ENCODE measurements at regions not wholly inside any gene's neighbourhood (a gene's known extent, or its start where the extent isn't known, plus 50 kb on each side); places are given as distances from the start of the nearest gene placed in this dataset.
A peak's percentile ranks its signal among the peaks of the same experiment; 100 is the strongest.

DNA sequence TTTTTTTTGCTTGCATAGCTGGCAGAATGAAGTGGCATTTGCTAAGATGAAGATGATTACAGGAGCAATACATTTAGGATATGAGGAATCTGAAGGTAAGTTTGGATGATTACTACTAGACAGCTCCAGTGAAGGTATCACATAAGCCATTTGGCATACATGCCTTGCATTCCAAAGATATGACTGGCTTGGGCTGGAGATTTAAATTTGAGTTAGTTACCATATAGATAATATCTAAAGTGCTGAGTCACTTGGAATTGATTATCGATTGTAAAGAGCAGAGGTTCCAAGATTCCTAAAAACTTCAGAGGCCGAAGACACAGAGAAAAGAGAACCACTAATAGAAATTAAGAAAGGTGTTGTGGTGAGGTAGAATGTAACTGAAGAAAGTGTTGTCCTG, 1026.4 kb downstream of the DSC3 start:
- no peak for DNase-seq
- Histone ChIP-seq H3K27me3 (ENCODE audit: control insufficient read depth, insufficient read depth, low read length) (no peaks in the 10 kb centered on the region), H3K36me3 (ENCODE audit: control insufficient read depth, insufficient read depth, low read length) (no peaks in the 10 kb centered on the region), H3K4me1 (ENCODE audit: control insufficient read depth, insufficient read depth, low read length) (no peaks in the 10 kb centered on the region), H3K27ac (ENCODE audit: low read length) (no peak overlapping the region), H3K4me3 (ENCODE audit: low read length) (no peak overlapping the region), H3K9me3 (replicated peaks; ENCODE audit: control insufficient read depth, low read depth, low read length) (peaks cover under 1% of the 10 kb centered on the region)
- no CpG with 5 or more reads among the region's 2 CpGs for WGBS (ENCODE audit: insufficient coverage)

DNA sequence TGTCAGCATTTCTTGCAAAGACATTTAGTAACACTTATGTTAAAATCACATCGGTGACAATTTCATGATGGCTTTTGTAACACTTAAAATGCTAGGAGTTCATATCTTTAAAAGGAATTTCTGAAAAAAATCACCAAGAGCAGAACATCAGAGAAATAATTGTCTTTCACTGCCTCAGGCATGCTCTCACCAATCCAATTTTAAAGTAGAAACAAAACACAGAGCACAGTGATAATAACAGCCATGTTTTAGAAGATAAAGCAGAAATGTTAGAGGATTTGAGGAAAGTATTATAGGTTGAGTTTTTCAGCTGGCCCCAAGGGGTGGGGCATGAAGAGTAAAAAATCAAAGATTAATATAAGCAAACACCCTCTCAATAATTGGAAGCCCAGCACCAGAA, 1037.6 kb downstream of the DSC3 start:
- no CpG with 5 or more reads among the region's 1 CpG for WGBS (ENCODE audit: insufficient coverage)
- H3K4me3 ChIP-seq (ENCODE audit: low read length) = no peak overlapping the region
- no peaks in the 10 kb centered on the region for H3K9me3 ChIP-seq (replicated peaks; ENCODE audit: control insufficient read depth, low read depth, low read length)
- H3K27me3 ChIP-seq (ENCODE audit: control insufficient read depth, insufficient read depth, low read length) = no peaks in the 10 kb centered on the region
- no peaks in the 10 kb centered on the region for H3K36me3 ChIP-seq (ENCODE audit: control insufficient read depth, insufficient read depth, low read length)
- no peak overlapping the region for H3K27ac ChIP-seq (ENCODE audit: low read length)
- no peaks in the 10 kb centered on the region for H3K4me1 ChIP-seq (ENCODE audit: control insufficient read depth, insufficient read depth, low read length)
- DNase-seq = no peak

DNA sequence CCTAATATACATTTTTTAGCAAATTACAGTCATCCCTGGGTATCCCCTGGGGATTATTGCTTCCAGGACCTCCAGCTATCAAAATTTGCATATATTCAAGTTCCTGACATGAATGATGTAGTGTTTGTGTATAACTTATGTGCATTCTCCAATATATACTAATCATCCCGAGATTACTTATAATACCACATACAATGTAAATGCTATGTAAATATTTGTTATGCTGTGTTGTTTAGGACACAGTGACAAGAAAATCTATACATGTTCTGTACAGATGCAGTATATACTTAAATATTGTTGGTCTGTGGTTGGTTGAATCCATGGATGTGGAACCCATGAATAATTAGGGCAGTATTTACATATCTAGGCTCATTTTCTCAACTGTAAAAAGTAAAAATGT, 1060.3 kb downstream of the DSC3 start:
- no peak overlapping the region for H3K4me3 ChIP-seq (ENCODE audit: low read length)

DNA sequence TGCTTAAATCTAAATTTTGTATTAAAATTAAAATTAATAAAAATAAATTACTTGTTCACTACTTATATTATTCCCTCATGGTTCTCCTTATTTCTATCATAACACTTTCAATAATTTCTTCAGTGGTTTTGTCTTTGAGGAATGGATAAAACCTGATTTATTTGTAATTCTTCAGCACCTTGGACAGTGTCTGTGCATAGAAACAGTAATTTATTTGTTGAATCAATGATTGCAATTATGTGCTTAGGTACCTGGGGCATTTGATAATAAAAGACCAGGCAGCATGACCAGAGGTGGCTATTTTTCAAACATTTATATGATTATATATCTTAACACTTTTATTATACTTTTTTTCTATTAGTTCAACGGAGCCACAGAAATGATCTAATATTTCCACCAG, 1062.7 kb downstream of the DSC3 start:
- Histone ChIP-seq H3K27me3 (ENCODE audit: control insufficient read depth, insufficient read depth, low read length) (no peaks in the 10 kb centered on the region), H3K36me3 (ENCODE audit: control insufficient read depth, insufficient read depth, low read length) (no peaks in the 10 kb centered on the region), H3K9me3 (replicated peaks; ENCODE audit: control insufficient read depth, low read depth, low read length) (no peaks in the 10 kb centered on the region), H3K27ac (ENCODE audit: low read length) (no peak overlapping the region), H3K4me1 (ENCODE audit: control insufficient read depth, insufficient read depth, low read length) (no peaks in the 10 kb centered on the region), H3K4me3 (ENCODE audit: low read length) (no peak overlapping the region)
- WGBS (ENCODE audit: insufficient coverage) = no CpG with 5 or more reads among the region's 1 CpG
- peak; percentile 13 for DNase-seq

More for the DNA sequence above, 1060.3 kb downstream of the DSC3 start:
- no peaks in the 10 kb centered on the region for H3K27me3 ChIP-seq (ENCODE audit: control insufficient read depth, insufficient read depth, low read length)
- no peaks in the 10 kb centered on the region for H3K9me3 ChIP-seq (replicated peaks; ENCODE audit: control insufficient read depth, low read depth, low read length)
- DNase-seq = no peak
- no CpG with 5 or more reads among the region's 1 CpG for WGBS (ENCODE audit: insufficient coverage)
- H3K36me3 ChIP-seq (ENCODE audit: control insufficient read depth, insufficient read depth, low read length) = no peaks in the 10 kb centered on the region
- no peak overlapping the region for H3K27ac ChIP-seq (ENCODE audit: low read length)
- H3K4me1 ChIP-seq (ENCODE audit: control insufficient read depth, insufficient read depth, low read length) = no peaks in the 10 kb centered on the region

DNA sequence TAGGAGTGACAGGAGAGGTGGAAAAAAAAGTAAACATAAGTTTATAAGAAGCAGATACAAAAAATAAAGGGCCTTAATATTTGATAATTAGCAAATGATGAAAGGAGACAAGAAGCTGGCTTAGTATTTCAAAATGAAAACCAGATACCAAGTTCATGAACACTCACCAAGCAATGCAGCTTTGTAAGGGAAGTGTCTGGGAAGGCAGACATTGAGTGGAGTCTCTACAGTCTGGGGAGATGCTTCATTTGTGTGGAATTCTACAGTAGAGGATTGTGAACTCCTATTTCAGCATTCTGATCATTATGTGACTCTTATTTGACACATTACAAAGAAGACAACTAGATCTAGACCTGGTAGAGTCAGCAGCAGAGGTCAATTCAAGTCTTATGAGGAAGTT, 1072.7 kb downstream of the DSC3 start:
- no peaks in the 10 kb centered on the region for H3K4me1 ChIP-seq (ENCODE audit: control insufficient read depth, insufficient read depth, low read length)

DNA sequence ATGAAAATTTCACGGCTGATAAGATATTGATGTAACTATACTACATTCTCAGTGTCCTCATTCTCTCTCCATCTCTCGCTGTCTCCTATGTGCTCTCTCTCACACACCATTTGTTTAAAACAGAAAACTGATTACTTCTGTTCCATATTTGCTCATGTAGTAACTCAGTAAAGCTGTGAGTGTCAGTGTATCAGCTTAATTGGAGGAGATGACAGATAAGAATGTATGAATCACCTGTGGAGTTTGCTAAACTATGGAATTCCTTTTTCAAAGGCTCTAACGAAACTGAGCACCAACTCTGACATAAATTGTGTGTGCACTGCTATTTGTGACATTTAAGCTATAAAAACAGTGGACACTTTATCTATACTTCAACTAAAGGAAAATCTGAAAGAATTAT, 1080.0 kb downstream of the DSC3 start:
- Histone ChIP-seq H3K27ac (ENCODE audit: low read length) (no peak overlapping the region), H3K36me3 (ENCODE audit: control insufficient read depth, insufficient read depth, low read length) (no peaks in the 10 kb centered on the region), H3K4me3 (ENCODE audit: low read length) (no peak overlapping the region), H3K4me1 (ENCODE audit: control insufficient read depth, insufficient read depth, low read length) (no peaks in the 10 kb centered on the region), H3K27me3 (ENCODE audit: control insufficient read depth, insufficient read depth, low read length) (no peaks in the 10 kb centered on the region), H3K9me3 (replicated peaks; ENCODE audit: control insufficient read depth, low read depth, low read length) (no peaks in the 10 kb centered on the region)
- no peak for DNase-seq
- 80% methylated on average over 1 of the region's 3 CpGs for WGBS (ENCODE audit: insufficient coverage)

More for the DNA sequence above, 1072.7 kb downstream of the DSC3 start:
- Histone ChIP-seq H3K36me3 (ENCODE audit: control insufficient read depth, insufficient read depth, low read length) (no peaks in the 10 kb centered on the region), H3K9me3 (replicated peaks; ENCODE audit: control insufficient read depth, low read depth, low read length) (no peaks in the 10 kb centered on the region), H3K4me3 (ENCODE audit: low read length) (no peak overlapping the region), H3K27ac (ENCODE audit: low read length) (no peak overlapping the region), H3K27me3 (ENCODE audit: control insufficient read depth, insufficient read depth, low read length) (no peaks in the 10 kb centered on the region)
- DNase-seq = no peak

DNA sequence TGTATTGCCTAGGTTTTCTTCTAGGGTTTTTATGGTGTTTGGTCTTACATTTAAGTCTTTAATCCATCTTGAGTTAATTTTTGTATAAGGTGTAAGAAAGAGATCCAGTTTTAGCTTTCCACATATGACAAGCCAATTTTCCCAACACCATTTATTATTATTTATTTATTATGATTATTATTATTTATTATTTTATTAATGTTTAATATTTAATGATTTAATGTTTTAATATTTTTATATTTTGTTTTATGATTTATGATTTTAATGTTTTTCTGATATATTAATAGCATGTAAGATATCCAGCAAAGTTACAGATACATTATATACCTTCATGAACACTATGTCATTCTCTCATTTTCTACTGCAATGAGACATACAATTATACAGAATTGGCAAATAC, 1082.0 kb downstream of the DSC3 start:
- no peak for DNase-seq
- no peaks in the 10 kb centered on the region for H3K27me3 ChIP-seq (ENCODE audit: control insufficient read depth, insufficient read depth, low read length)
- H3K9me3 ChIP-seq (replicated peaks; ENCODE audit: control insufficient read depth, low read depth, low read length) = no peaks in the 10 kb centered on the region
- H3K4me3 ChIP-seq (ENCODE audit: low read length) = no peak overlapping the region
- no peaks in the 10 kb centered on the region for H3K36me3 ChIP-seq (ENCODE audit: control insufficient read depth, insufficient read depth, low read length)
- no peak overlapping the region for H3K27ac ChIP-seq (ENCODE audit: low read length)
- H3K4me1 ChIP-seq (ENCODE audit: control insufficient read depth, insufficient read depth, low read length) = no peaks in the 10 kb centered on the region

DNA sequence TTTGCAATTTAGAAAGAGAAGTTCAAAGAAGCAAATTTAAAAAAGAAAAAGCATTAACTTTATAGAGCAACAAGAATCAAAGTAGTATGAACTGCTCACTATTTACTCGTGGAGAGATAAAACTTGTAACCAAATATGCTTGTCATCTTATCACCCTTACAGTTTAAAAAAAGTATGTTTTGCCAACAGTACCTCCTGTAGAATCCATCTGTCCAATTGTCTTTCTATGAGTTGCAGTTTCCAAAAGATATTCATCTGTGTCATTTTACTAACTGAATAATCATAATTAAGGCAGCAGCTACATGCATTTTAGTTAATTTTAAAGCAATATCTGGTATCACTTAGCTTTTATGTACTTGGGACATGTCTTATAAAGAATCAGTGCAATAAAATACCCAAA, 1112.3 kb downstream of the DSC3 start:
- WGBS (ENCODE audit: insufficient coverage) = no CpG with 5 or more reads among the region's 1 CpG

DNA sequence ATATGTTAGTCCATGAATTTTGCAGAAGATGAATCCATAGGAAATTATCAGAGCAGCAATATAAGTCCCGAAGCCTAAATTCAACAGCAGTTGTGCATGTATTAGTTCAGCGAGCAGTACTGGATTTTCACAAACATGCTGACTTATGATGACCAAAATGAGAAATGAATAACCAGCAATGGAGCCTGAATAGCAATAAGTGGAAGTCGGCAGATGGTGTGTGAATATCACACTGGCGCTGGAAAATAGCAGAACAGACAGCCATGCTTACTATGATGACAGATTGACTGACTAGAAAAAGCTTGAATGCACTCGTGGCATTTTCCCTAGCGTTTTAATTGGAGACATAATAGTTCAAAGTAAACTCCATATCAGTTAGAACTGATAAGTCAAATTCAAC, 1114.5 kb downstream of the DSC3 start:
- DNase-seq = no peak
- Histone ChIP-seq H3K27ac (ENCODE audit: low read length) (no peak overlapping the region), H3K4me3 (ENCODE audit: low read length) (no peak overlapping the region), H3K4me1 (ENCODE audit: control insufficient read depth, insufficient read depth, low read length) (no peaks in the 10 kb centered on the region), H3K27me3 (ENCODE audit: control insufficient read depth, insufficient read depth, low read length) (no peaks in the 10 kb centered on the region), H3K36me3 (ENCODE audit: control insufficient read depth, insufficient read depth, low read length) (no peaks in the 10 kb centered on the region), H3K9me3 (replicated peaks; ENCODE audit: control insufficient read depth, low read depth, low read length) (no peaks in the 10 kb centered on the region)
- 89% methylated on average over 4 of the region's 6 CpGs for WGBS (ENCODE audit: insufficient coverage)

More for the DNA sequence above, 1112.3 kb downstream of the DSC3 start:
- DNase-seq = no peak
- H3K36me3 ChIP-seq (ENCODE audit: control insufficient read depth, insufficient read depth, low read length) = no peaks in the 10 kb centered on the region
- H3K9me3 ChIP-seq (replicated peaks; ENCODE audit: control insufficient read depth, low read depth, low read length) = no peaks in the 10 kb centered on the region
- no peaks in the 10 kb centered on the region for H3K27me3 ChIP-seq (ENCODE audit: control insufficient read depth, insufficient read depth, low read length)
- no peak overlapping the region for H3K4me3 ChIP-seq (ENCODE audit: low read length)
- H3K27ac ChIP-seq (ENCODE audit: low read length) = no peak overlapping the region
- H3K4me1 ChIP-seq (ENCODE audit: control insufficient read depth, insufficient read depth, low read length) = no peaks in the 10 kb centered on the region

DNA sequence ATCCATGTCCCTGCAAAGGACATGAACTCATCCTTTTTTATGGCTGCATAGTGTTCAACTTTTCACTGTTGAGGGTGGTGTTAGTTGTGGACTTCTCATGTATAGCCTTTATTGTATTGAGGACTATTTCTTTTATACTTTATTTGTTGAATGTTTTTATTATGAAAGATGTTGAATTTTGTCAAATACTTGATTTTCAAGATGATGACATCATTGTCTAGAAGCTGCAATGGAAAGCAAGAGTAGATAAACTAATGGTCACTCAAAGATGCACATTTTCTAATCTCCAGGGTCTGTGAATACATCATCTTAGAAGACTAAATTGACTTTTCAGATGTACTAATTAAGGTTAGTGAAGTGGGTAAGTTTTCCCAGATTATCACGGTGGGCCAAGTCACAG, 1117.0 kb downstream of the DSC3 start:
- no peak for DNase-seq
- H3K27me3 ChIP-seq (ENCODE audit: control insufficient read depth, insufficient read depth, low read length) = no peaks in the 10 kb centered on the region
- no peak overlapping the region for H3K27ac ChIP-seq (ENCODE audit: low read length)
- no peak overlapping the region for H3K4me3 ChIP-seq (ENCODE audit: low read length)
- 83% methylated on average over 1 of the region's 1 CpG for WGBS (ENCODE audit: insufficient coverage)
- no peaks in the 10 kb centered on the region for H3K36me3 ChIP-seq (ENCODE audit: control insufficient read depth, insufficient read depth, low read length)
- H3K4me1 ChIP-seq (ENCODE audit: control insufficient read depth, insufficient read depth, low read length) = no peaks in the 10 kb centered on the region
- no peaks in the 10 kb centered on the region for H3K9me3 ChIP-seq (replicated peaks; ENCODE audit: control insufficient read depth, low read depth, low read length)

DNA sequence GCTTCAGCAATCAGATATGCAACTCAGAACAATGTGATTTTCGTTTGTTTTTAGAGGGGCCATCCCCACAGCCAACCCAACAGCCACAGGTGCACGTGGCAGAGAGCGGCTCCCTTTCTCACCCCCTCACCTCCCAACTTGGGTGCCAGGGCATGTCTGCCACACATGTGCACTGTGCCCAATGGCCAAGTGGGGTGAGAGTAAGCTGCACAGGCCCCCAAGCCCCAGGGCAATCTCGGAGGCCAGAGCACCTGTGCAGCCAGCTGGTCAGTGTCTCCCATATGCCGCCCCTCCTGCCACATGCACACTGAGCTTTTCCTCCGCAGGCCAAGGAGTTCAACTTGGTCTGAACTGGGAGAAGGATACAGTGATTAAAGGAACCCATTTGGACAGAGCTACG, 1130.2 kb downstream of the DSC3 start:
- Histone ChIP-seq H3K27me3 (ENCODE audit: control insufficient read depth, insufficient read depth, low read length) (no peaks in the 10 kb centered on the region), H3K4me1 (ENCODE audit: control insufficient read depth, insufficient read depth, low read length) (no peaks in the 10 kb centered on the region), H3K36me3 (ENCODE audit: control insufficient read depth, insufficient read depth, low read length) (no peaks in the 10 kb centered on the region), H3K9me3 (replicated peaks; ENCODE audit: control insufficient read depth, low read depth, low read length) (peaks cover 8% of the 10 kb centered on the region), H3K27ac (ENCODE audit: low read length) (no peak overlapping the region), H3K4me3 (ENCODE audit: low read length) (no peak overlapping the region)
- no CpG with 5 or more reads among the region's 7 CpGs for WGBS (ENCODE audit: insufficient coverage)
- DNase-seq = no peak

Measured in muscle of leg (tissue), 3 donors.